C4-2B (cell line): ENCODE measurements at regions not wholly inside any gene's neighbourhood (a gene's known extent, or its start where the extent isn't known, plus 50 kb on each side); places are given as distances from the start of the nearest gene placed in this dataset.

Experiments
- CTCF ChIP-seq: fragments of 450-650 bp; conservative IDR thresholded peaks from 2 replicates; pipeline ENCODE4 v1.5.1; 2017; ENCODE audit warnings: mild to moderate bottlenecking
- ZFX ChIP-seq: fragments of 450-650 bp; IDR thresholded peaks from 2 replicates; pipeline ENCODE4 v1.6.1; 2017

DNA sequence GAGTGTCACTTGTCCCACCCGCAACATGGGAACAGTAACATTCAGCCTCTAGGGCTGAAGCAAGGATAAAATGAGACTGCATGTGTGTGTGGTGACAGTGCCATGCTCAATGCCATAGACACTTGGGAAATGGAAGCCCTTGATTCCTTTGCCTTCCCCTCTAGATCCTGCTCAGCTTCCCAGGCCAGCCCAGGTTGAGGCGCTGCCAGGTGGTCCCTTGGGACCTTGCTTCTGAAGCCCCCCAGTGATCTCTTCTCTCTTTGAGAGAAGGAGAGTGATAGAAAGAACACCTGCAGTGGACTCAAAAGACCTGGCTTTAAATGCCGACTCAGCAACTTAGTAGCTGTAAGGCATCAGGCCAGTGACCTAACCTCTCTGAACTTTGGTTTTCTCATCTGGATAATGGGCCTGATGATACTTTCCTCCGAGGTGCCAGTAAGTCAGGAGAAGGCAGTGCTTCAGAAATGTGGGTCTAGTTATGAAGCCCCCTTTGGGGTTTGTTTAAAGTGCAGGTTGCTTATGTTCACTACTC is 144.5 kb downstream of the RPLP1 start:
- no peak for TF ChIP-seq CTCF
- no peak for TF ChIP-seq ZFX
